NCI-H524 treated with DMSO at 0.1 percent for 48 hours (cell line): ENCODE measurements at regions not wholly inside any gene's neighbourhood (a gene's known extent, or its start where the extent isn't known, plus 50 kb on each side); places are given as distances from the start of the nearest gene placed in this dataset.

ENCODE experiments used
- DNase-seq: peaks from one replicate; lab custom pipeline; 2025; lab: John Stamatoyannopoulos, UW

- no peak for DNase-seq
Measured at GRCh38 chr13:53144826-53145225, 116.2 kb downstream of the OLFM4 start.

GRCh38 chr13:53150568-53150967 is 122.0 kb downstream of the OLFM4 start:
- no peak for DNase-seq

GRCh38 chr13:53151336-53152056 is 122.9 kb downstream of the OLFM4 start:
- DNase-seq, result peak; percentile 76

DNA sequence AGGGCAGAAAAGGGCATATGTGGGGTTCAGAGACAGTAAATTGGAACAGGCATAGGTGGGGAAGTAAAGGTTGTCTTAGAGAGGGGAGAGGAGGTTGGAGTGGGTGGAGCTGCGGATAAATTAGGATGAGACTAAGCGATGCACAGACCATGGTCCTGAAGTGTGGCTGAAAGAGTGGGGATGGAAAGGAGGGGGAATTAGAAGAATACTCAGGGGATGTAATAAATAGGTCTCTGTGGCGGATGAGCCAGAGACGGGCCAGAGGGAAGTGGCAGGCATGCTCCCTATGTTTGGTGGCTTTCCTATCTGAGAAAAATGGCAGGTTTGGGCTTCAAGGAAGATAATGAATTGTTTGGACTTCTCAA is 123.4 kb downstream of the OLFM4 start:
- DNase-seq, result no peak

DNA sequence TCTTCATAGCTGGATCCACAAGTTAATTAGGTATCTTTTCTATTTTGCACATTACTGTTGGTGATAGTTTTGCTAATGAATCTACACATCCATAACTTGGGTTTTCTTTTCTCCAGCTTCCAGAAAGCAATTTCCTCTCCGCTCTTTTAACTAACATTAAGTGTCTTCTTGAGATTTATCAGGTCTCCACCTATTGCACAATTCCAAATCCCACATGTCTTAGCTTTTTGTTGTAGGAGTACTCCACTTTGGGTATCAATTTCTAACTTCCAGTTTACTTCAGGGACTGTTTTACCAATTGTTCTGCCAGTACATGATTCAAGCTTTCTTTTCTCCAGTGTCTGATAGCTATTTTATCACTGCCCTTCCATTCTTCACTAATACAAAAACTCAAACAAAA is 129.6 kb downstream of the OLFM4 start:
- no peak for DNase-seq

- DNase-seq, result no peak
Measured at GRCh38 chr13:53159431-53159830, 130.8 kb downstream of the OLFM4 start.

- DNase-seq, result no peak
Measured at GRCh38 chr13:53160211-53160610, 131.6 kb downstream of the OLFM4 start.

DNA sequence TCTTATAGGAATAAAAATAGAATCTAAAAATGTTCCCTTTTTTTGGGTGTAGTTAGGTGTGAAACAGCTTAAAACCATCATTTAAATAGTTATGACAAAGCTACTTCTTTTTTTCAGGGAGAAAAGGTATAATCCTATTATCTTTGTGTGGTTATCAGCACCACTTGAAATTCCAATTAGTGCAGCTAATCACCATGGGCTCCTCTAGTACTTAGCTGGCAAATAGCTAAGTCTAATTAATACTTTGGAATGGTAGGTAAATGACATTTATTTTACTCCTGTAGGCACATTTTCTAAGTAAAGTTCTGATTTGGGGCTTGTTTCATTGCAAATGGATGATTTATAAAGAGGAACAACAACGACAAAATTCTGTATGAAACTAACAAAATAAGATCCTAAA is 132.6 kb downstream of the OLFM4 start:
- DNase-seq, result no peak

DNA sequence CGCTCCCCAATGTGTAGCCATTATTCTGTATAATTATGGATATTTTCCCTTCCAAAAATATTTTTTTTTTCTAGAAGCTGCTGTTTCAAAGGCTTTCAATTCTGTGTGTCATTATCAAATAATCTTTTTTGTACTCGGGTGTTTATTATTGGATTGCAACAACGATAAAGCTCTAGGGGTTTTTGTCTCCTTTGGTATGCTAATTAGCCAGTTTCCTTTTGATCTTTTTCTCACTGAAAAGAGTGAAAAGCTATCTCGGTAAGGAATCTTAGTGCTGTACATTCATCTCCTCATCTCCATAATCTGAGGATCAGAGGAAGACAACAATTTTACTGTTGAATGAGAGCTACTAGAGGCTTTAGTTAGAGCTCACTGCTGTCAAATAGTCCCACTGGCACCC is 136.6 kb downstream of the OLFM4 start:
- no peak for DNase-seq

GRCh38 chr13:53167561-53167960 is 138.9 kb downstream of the OLFM4 start:
- peak; percentile 97 for DNase-seq

DNA sequence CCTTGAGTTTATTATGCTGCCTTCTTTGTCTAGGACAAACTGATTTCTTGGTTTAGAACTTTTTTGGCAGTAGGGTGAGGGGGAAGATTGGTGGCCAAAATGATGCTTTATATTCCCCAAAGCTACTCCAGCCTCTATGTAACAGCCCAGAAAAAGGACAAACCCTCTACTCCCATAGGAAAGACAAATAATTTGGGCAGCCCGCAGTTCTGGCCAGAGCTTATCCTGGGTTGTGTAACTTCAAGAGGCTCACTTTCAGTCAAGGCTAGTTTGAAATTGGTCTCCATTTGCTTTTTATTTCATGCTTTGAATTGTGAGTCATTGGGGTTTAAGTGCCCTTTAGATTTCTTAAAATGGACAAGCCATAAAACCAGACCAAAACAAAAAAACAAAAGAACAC is 142.3 kb downstream of the OLFM4 start:
- no peak for DNase-seq

DNA sequence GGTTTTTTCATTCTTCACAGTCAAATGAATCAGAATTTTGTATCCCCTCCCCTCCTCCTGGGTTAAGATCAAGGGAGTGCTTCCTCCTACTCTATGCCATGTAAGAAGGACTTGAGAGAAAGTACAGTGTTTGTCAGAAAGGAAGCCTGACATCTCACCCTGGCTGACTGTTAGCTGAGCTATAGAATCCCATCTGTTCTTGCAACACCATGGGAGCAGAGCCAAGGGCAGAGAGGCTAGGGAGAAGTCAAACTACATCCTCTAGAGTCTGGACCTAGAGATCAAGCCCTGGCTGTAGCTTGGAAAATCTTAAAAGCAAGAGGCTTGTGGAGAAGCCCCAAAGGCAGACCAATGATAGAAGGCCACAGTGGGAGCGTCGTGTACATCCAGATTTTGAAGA is 145.9 kb downstream of the OLFM4 start:
- no peak for DNase-seq

- DNase-seq, result no peak
Measured at GRCh38 chr13:53180684-53181083, 152.1 kb downstream of the OLFM4 start.

DNA sequence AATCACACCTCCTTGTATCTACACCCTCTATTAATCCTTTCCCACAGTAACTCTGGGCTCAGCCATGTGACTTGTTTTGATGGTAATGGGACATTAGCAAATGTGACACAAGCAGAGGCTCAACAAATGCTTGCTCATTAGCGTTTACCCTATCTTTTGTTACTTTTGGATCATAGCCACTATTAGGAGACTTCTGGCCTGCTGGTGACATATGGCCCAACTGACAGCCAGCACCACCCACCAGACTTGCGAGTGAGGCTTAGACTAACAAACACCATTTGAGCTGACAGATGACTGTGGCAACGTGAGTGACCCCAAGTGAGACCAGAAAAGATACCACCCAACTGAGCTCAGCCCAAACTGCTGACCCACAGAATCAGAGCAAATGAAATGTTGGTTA is 154.1 kb downstream of the OLFM4 start:
- DNase-seq, result peak; percentile 59

DNA sequence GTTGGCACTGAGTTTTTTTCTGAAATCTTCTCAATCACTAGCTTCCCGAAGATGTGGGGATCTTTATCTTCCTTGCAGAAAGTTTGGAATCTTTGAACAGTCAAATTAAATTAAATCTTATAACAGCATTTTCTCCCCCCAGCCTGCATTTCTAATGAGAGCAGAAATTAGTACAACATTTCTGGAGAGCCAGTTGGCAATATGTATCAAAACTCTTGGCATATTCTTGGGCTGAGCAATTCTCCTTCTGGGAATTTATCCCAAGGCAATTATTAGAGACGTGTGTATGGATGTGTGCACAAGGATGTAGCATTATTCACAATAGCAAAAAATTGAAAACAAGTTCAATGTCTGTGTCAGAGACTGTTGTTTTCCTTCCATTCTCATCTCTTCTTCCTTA is 159.5 kb downstream of the OLFM4 start:
- no peak for DNase-seq

DNA sequence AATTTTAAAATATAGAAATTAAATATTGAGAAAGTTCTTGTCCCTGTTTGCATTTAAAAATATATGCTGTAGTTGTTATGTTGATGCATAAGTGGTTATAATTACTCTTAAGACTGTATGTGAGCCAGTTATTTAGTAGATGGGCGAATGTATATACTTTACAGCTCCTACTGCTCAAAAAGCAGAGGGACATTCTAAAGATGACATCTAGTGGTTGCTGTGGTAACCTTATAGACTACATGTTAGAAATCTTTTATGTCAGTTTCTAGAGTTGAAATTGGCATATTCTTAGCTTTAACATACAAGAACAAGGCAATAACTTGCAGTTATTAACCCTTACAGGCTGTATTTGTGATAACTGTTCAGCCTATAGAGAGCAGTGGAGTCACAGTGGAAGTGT is 160.5 kb downstream of the OLFM4 start:
- no peak for DNase-seq

DNA sequence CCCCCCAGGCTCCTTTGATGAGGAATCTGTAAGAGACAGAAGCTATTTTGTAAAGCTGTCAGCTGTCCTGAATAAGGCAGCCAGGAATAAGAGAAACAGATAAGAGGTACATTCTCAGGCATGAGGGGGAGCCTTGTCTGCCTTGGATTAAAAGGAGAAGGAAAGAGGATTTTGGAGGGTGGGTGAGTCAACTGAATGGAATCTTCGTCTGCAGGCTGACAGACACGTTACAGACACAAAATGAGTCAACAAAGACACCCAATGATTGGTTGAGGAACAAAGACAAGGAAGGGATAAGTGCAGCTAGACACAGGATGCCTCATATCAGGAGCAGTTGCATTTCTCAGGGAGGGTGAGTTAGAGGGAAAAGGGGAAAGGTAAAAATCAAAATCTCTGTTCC is 162.5 kb downstream of the OLFM4 start:
- no peak for DNase-seq

DNA sequence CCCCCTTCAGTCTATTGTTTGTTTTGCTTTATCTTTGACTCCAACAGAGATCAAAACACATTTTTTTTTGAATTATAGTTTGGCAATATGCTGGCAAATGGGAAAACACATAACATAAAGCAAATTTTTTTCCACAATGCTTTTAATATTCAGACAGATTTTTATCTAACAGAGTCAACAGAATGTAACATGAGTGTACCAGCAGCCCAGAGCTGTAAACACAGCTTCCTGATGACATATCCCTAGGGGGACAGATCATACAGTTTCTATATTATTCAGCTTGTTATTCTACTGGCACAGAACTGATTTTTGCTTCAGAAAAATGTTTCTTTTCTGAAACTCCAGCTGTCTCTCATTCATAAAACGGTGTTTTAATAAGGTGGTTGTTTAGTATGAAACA is 168.8 kb downstream of the OLFM4 start:
- DNase-seq, result no peak

GRCh38 chr13:53198017-53198416 is 169.4 kb downstream of the OLFM4 start:
- DNase-seq, result peak; percentile 43

- DNase-seq, result no peak
Measured at GRCh38 chr13:53198736-53199135, 170.1 kb downstream of the OLFM4 start.

DNA sequence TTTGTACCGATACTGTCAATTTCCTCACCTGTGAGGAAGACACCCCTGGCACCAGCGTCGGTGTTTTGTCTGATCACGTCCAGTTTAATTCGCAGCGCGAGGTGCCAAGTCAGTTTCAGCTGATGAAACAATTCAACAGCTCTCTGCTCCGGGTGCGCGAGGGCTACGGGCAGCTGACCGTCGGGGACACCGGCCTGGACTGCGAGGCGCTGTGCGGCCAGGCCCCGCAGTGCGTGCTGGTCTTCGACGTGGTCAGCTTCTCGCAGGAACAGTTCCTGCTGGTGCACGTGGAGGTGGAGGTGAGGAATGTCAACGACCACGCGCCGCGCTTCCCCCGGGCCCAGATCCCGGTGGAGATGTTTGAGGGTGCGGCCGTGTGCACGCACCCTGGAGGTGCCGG is 171.5 kb downstream of the OLFM4 start:
- no peak for DNase-seq

- no peak for DNase-seq
Measured at GRCh38 chr13:53200498-53201453, 172.2 kb downstream of the OLFM4 start.

GRCh38 chr13:53201454-53202225 is 173.0 kb downstream of the OLFM4 start:
- DNase-seq, result peak; percentile 16
